NB4 (cell line): ENCODE measurements at regions not wholly inside any gene's neighbourhood (a gene's known extent, or its start where the extent isn't known, plus 50 kb on each side); places are given as distances from the start of the nearest gene placed in this dataset.

ENCODE experiments used
- CTCF ChIP-seq: IDR thresholded peaks from one replicate; pipeline ENCODE4 v1.5.1; 2012; ENCODE audit warnings: low read depth, low read length
- POLR2A ChIP-seq: IDR thresholded peaks from 2 replicates; pipeline ENCODE4 v1.6.1; 2011; ENCODE audit warnings: mild to moderate bottlenecking; ENCODE audit not compliant: insufficient read length; ENCODE audit errors: extremely low read depth

- TF ChIP-seq CTCF (no peak), POLR2A (no peak)
Observed at GRCh38 chr14:21875791-21876190, 202.2 kb upstream of the OR4E1 start.
